HFF-Myc (cell line): ENCODE measurements at regions not wholly inside any gene's neighbourhood (a gene's known extent, or its start where the extent isn't known, plus 50 kb on each side); places are given as distances from the start of the nearest gene placed in this dataset.

Experiments
- DNase-seq: peaks from one replicate; pipeline ENCODE4 v3.0.0-alpha.2; 2011; ENCODE audit warnings: low read depth; ENCODE audit errors: extremely low read depth
- H3K4me3 ChIP-seq: replicated peaks from 2 replicates; pipeline ENCODE4 v1.5.1; 2011; ENCODE audit warnings: low read depth, mild to moderate bottlenecking, control low read depth, low read length
- TF ChIP-seq, protein P1 (sequence below): IDR thresholded peaks from 2 replicates; pipeline ENCODE4 v1.5.1; 2012; ENCODE audit warnings: mild to moderate bottlenecking, low read depth, low read length, control low read depth; ENCODE audit errors: missing control alignments

DNA sequence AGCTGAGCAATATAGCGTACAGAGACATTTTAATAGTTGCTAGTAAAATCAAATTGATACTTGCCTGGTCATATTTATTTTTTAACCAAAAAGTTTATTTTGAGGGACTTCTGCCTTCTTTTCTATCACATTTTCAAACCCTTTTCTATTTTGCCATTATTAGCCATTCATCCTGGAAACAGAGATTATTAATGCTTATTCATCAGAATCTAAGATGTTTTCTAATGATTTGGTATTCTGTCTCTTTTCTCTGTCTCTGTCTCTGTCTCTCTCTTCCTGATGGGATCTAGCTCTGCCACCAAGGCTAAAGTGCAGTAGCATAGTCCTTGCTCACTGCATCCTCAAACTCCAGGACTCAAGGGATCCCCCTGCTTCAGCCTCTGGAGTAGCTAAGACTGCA, 871.3 kb upstream of the CDH8 start:
- DNase-seq: no peak
- TF ChIP-seq, protein P1, sequence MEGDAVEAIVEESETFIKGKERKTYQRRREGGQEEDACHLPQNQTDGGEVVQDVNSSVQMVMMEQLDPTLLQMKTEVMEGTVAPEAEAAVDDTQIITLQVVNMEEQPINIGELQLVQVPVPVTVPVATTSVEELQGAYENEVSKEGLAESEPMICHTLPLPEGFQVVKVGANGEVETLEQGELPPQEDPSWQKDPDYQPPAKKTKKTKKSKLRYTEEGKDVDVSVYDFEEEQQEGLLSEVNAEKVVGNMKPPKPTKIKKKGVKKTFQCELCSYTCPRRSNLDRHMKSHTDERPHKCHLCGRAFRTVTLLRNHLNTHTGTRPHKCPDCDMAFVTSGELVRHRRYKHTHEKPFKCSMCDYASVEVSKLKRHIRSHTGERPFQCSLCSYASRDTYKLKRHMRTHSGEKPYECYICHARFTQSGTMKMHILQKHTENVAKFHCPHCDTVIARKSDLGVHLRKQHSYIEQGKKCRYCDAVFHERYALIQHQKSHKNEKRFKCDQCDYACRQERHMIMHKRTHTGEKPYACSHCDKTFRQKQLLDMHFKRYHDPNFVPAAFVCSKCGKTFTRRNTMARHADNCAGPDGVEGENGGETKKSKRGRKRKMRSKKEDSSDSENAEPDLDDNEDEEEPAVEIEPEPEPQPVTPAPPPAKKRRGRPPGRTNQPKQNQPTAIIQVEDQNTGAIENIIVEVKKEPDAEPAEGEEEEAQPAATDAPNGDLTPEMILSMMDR: no peak
- no peak overlapping the region for H3K4me3 ChIP-seq

DNA sequence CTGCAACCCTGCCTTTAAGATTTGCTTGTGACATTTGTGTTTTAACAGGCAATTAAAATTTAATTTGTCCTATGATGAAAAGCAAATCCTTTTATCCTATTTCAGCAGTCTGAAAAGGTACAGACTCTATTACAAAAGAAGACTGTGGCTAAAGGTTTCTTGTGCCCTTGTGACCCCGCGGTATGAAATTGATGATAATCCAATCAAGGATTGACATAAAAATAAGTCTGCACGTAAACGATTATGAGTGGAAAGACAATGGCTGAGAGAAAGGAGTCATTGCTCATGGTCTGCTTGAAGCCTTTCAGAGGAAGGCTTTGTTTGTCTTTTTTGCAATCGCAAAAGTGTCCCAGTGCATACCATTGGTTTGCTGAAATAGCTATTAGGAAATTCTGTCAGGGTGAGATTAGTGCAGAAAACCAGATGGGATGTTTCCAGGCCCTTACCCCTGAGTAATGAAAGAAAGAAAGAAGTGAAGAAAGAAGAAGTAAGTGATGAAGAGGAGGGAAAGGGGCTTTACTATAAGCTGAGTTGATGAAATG, 867.8 kb upstream of the CDH8 start:
- TF ChIP-seq, protein P1: no peak
- no peak for DNase-seq

DNA sequence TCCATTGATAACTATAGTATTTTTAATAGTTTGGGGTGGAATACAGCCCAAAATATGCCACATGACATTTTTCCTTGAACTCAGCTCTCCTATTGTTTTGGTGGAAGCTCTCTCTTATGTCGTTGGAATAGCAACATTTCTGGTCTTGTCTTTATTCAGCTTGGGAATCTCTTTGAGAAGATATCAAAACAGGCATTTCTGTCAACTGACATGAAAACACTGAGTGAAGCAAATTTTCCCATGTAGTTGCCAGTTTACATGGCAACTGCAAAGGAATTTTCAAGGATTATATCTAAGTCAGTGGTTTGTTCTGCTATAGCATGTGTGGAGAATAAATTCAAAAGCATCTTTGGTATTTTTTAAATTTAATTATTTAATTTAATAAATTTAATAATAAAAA, 863.5 kb upstream of the CDH8 start:
- no peak overlapping the region for H3K4me3 ChIP-seq
- no peak for DNase-seq
- TF ChIP-seq, protein P1: no peak

More for the DNA sequence above, 867.8 kb upstream of the CDH8 start:
- H3K4me3 ChIP-seq: no peak overlapping the region

DNA sequence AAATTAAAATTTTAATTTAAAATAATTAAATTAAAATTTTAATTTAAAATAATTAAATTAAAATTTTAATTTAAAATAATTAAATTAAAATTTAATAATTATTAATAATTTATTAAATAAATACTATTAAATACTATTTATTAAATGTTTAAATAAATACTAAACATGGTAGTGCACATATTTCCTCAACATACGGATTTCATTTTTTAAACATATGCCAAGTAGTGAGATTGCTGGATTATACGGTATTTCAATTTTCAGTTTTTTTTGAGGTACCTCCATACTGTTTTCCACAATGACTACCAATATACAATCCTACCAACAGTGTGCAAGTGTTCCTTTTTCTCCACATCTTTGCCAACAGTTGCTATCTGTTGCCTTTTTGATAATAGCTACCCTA, 852.9 kb upstream of the CDH8 start:
- no peak overlapping the region for H3K4me3 ChIP-seq
- no peak for DNase-seq
- TF ChIP-seq, protein P1: no peak

DNA sequence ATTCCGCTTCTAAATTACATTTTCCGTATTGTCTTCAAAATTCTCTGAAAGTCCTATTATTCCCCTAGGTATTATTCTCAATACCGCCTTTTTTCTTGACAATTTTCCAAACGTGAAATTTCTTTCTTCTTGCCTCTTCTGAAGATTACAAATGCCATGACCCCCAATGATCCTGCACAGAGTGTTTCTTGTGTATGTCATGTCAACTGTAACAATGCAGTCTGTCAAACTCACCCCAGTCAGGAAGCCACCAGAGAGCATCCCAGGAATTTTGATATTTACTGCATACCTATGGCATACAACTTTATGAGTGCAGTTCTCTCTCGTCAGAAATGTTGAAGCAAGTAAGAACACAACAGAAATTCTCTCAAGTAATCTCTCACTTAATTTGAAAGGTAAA, 847.3 kb upstream of the CDH8 start:
- no peak for DNase-seq
- H3K4me3 ChIP-seq: no peak overlapping the region
- TF ChIP-seq, protein P1: no peak

DNA sequence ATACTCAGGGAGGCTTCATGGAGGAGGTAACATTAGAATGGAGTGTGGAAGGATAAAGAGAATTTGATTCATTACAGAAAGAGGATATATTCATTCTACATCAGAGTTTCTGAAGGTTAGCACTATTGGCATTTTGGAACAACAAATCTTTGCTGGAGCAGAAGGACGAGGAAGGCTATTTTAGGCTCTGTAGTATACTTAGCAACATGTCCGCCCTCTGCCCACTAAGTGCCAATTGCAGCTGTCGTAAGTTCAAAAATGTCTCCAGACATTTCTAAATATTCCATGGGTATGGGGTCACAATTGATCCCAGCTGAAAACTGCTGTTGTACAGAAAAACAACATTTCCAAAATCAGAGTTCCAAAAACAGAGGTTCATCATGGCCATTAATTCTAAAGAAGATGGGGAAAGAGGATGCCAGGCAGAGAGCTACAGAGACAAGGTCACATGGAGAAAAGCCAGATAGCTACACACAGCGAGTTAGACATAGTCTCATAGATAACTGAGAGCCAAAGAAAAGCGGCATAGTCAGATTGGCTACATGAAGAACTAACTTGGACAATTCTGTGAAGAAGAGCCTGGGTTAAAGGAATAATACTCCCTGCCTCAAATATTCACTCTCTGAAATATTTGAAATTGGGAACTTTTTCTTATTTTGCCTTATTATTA, 846.4 kb upstream of the CDH8 start:
- TF ChIP-seq, protein P1: no peak
- H3K4me3 ChIP-seq: no peak overlapping the region
- DNase-seq: no peak

DNA sequence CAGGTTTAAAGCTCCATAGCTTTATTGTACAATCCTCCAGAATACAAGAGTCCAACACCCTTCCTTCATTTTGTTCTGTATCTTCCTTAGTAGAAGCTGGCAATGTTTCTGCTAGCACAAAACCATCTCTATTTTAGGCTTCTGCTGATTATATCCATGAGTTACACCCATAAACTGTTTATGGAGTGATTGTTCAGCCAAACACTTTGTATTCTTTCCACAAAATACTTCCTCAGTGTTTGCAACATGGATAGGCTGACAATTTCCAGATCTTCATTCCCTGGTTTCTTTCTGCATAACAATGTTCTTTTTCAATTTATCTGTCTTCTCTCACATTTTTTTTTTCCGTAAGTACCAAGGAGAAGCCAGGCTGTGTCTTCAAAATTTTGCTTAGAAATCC, 839.9 kb upstream of the CDH8 start:
- DNase-seq: no peak
- TF ChIP-seq, protein P1: no peak
- H3K4me3 ChIP-seq: no peak overlapping the region
